OCI-LY1 (cell line): ENCODE measurements at regions not wholly inside any gene's neighbourhood (a gene's known extent, or its start where the extent isn't known, plus 50 kb on each side); places are given as distances from the start of the nearest gene placed in this dataset.

Experiments used
- H2AFZ ChIP-seq: fragments of 200-600 bp; sonication (generic), shearing (Covaris generic); 2 replicates; pipeline ENCODE4 v1.6.0; 2014; ENCODE audit warnings: antibody characterized with exemption, mild to moderate bottlenecking, low read length
- H3F3A ChIP-seq: fragments of 200-600 bp; sonication (generic), shearing (Covaris generic); 2 replicates; pipeline ENCODE4 v1.6.0; 2014; ENCODE audit warnings: mild to moderate bottlenecking, antibody characterized with exemption, low read length, moderate library complexity; ENCODE audit not compliant: insufficient read depth
- H3K27ac ChIP-seq: fragments of 200-600 bp; sonication (generic); 2 replicates; pipeline ENCODE4 v1.5.1; 2014; ENCODE audit warnings: low read length, mixed run types, mild to moderate bottlenecking, low read depth; ENCODE audit not compliant: poor library complexity, severe bottlenecking
- H3K27me3 ChIP-seq: fragments of 200-600 bp; sonication (generic); 2 replicates; pipeline ENCODE4 v1.6.0; 2014; ENCODE audit warnings: antibody characterized with exemption, mild to moderate bottlenecking, low read length, moderate library complexity; ENCODE audit not compliant: insufficient read depth
- H3K36me3 ChIP-seq: fragments of 200-600 bp; sonication (generic); 2 replicates; pipeline ENCODE4 v1.6.1; 2014; ENCODE audit warnings: mild to moderate bottlenecking, antibody characterized with exemption, low read length, moderate library complexity, mixed read lengths; ENCODE audit not compliant: insufficient read depth
- H3K4me1 ChIP-seq: fragments of 200-600 bp; sonication (generic); 2 replicates; pipeline ENCODE4 v1.5.1; 2014; ENCODE audit warnings: mild to moderate bottlenecking, low read length, moderate library complexity; ENCODE audit not compliant: insufficient read depth, severe bottlenecking
- H3K4me2 ChIP-seq: fragments of 200-600 bp; sonication (generic), shearing (Covaris generic); 2 replicates; pipeline ENCODE4 v1.6.1; 2014; ENCODE audit warnings: low read length
- H3K4me3 ChIP-seq: fragments of 200-600 bp; sonication (generic); 2 replicates; pipeline ENCODE4 v1.5.1; 2014; ENCODE audit warnings: low read length, low read depth, mild to moderate bottlenecking, mixed read lengths; ENCODE audit not compliant: poor library complexity, severe bottlenecking
- H3K79me2 ChIP-seq: fragments of 200-600 bp; shearing (Covaris generic); 2 replicates; pipeline ENCODE4 v1.6.1; 2016; ENCODE audit warnings: mixed run types, low read length, mixed read lengths; ENCODE audit not compliant: insufficient read depth
- H3K9ac ChIP-seq: fragments of 200-600 bp; sonication (generic), shearing (Covaris generic); 2 replicates; pipeline ENCODE4 v1.6.1; 2014; ENCODE audit warnings: mild to moderate bottlenecking, low read length, mixed read lengths
- H3K9me2 ChIP-seq: fragments of 200-600 bp; sonication (generic), shearing (Covaris generic); 2 replicates; pipeline ENCODE4 v1.6.1; 2014; ENCODE audit warnings: low read depth, mild to moderate bottlenecking, low read length, mixed read lengths
- H3K9me3 ChIP-seq: fragments of 200-600 bp; shearing (Covaris generic); 2 replicates; pipeline ENCODE4 v1.6.1; 2014; ENCODE audit warnings: low read length, mixed read lengths
- H4K20me1 ChIP-seq: fragments of 200-600 bp; sonication (generic), shearing (Covaris generic); 2 replicates; pipeline ENCODE4 v1.6.0; 2016; ENCODE audit warnings: mild to moderate bottlenecking, low read length; ENCODE audit not compliant: insufficient read depth
- CTCF ChIP-seq: fragments of 200-600 bp; sonication (generic), shearing (Covaris generic); IDR thresholded peaks from 2 replicates; pipeline ENCODE4 v1.5.1; 2017; ENCODE audit warnings: mild to moderate bottlenecking, antibody characterized with exemption, low read length, moderate library complexity, mixed read lengths
- EZH2 ChIP-seq: fragments of 200-600 bp; sonication (generic), shearing (Covaris generic); IDR thresholded peaks from 2 replicates; pipeline ENCODE4 v1.8.0; 2017; ENCODE audit warnings: borderline replicate concordance, mixed run types, mild to moderate bottlenecking, antibody characterized with exemption, low read length, moderate library complexity, mixed read lengths

GRCh38 chr1:238466459-238466858 lies 575.7 kb upstream of the ZP4 start:
- Histone ChIP-seq H4K20me1 (no peaks in the 10 kb centered on the region), H2AFZ (no peak overlapping the region), H3K9me3 (no peaks in the 10 kb centered on the region), H3F3A (no peaks in the 10 kb centered on the region), H3K27me3 (no peaks in the 10 kb centered on the region), H3K79me2 (no peaks in the 10 kb centered on the region), H3K4me2 (no peak overlapping the region), H3K9ac (no peak overlapping the region), H3K4me3 (no peak overlapping the region), H3K27ac (no peak overlapping the region), H3K4me1 (no peaks in the 10 kb centered on the region), H3K36me3 (no peaks in the 10 kb centered on the region), H3K9me2 (no peaks in the 10 kb centered on the region)
- no peak for TF ChIP-seq EZH2
- TF ChIP-seq CTCF: no peak

- TF ChIP-seq CTCF: no peak
- TF ChIP-seq EZH2: no peak
- Histone ChIP-seq H3K27me3 (no peaks in the 10 kb centered on the region), H3F3A (no peaks in the 10 kb centered on the region), H4K20me1 (no peaks in the 10 kb centered on the region), H3K4me1 (no peaks in the 10 kb centered on the region), H3K4me3 (no peak overlapping the region), H3K4me2 (no peak overlapping the region), H3K27ac (no peak overlapping the region), H3K79me2 (no peaks in the 10 kb centered on the region), H3K36me3 (no peaks in the 10 kb centered on the region), H2AFZ (no peak overlapping the region), H3K9me2 (no peaks in the 10 kb centered on the region), H3K9ac (no peak overlapping the region), H3K9me3 (no peaks in the 10 kb centered on the region)
These were observed 574.7 kb upstream of the ZP4 start for GRCh38 chr1:238465449-238465848.

GRCh38 chr1:238458899-238459298 lies 568.2 kb upstream of the ZP4 start:
- no peak overlapping the region for H3K9ac ChIP-seq
- no peak overlapping the region for H3K27ac ChIP-seq
- H3K9me2 ChIP-seq: no peaks in the 10 kb centered on the region
- H3K79me2 ChIP-seq: no peaks in the 10 kb centered on the region
- H2AFZ ChIP-seq: no peak overlapping the region
- H3K4me1 ChIP-seq: no peaks in the 10 kb centered on the region
- no peaks in the 10 kb centered on the region for H3K36me3 ChIP-seq
- H3F3A ChIP-seq: no peaks in the 10 kb centered on the region
- TF ChIP-seq EZH2 (no peak), CTCF (no peak)
- no peaks in the 10 kb centered on the region for H3K9me3 ChIP-seq
- no peaks in the 10 kb centered on the region for H4K20me1 ChIP-seq
- H3K4me3 ChIP-seq: no peak overlapping the region
- no peaks in the 10 kb centered on the region for H3K27me3 ChIP-seq
- H3K4me2 ChIP-seq: no peak overlapping the region
